Osteoblast (primary cell): ENCODE measurements at regions not wholly inside any gene's neighbourhood (a gene's known extent, or its start where the extent isn't known, plus 50 kb on each side); places are given as distances from the start of the nearest gene placed in this dataset.

Source experiments
- DNase-seq: peaks from one replicate; pipeline ENCODE4 v3.0.0; 2011; ENCODE audit warnings: low spot score, mixed read lengths; ENCODE audit not compliant: insufficient read length; ENCODE audit errors: missing footprints
- H2AFZ ChIP-seq: 2 replicates; pipeline ENCODE4 v1.6.0; 2011; ENCODE audit warnings: mild to moderate bottlenecking, low read length
- H3K27ac ChIP-seq: 2 replicates; pipeline ENCODE4 v1.5.1; 2011; ENCODE audit warnings: mild to moderate bottlenecking, low read depth, low read length, moderate library complexity
- H3K27me3 ChIP-seq: 2 replicates; pipeline ENCODE4 v1.6.0; 2012; ENCODE audit warnings: mild to moderate bottlenecking, control low read depth, inconsistent platforms, low read length, moderate library complexity; ENCODE audit not compliant: insufficient read depth
- H3K36me3 ChIP-seq: 2 replicates; pipeline ENCODE4 v1.5.1; 2011; ENCODE audit warnings: mild to moderate bottlenecking, low read length, control low read depth, moderate library complexity; ENCODE audit not compliant: insufficient read depth
- H3K4me1 ChIP-seq: 2 replicates; pipeline ENCODE4 v1.5.1; 2011; ENCODE audit warnings: mild to moderate bottlenecking, low read length, control low read depth, moderate library complexity; ENCODE audit not compliant: insufficient read depth
- H3K4me2 ChIP-seq: 2 replicates; pipeline ENCODE4 v1.6.0; 2011; ENCODE audit warnings: mild to moderate bottlenecking, low read length; ENCODE audit not compliant: insufficient read depth
- H3K4me3 ChIP-seq: fragments of 200-600 bp; sonication (generic); 3 replicates; pipeline ENCODE4 v1.5.1; 2012; ENCODE audit warnings: mild to moderate bottlenecking, low read length, inconsistent platforms; ENCODE audit not compliant: insufficient read depth
- H3K79me2 ChIP-seq: 2 replicates; pipeline ENCODE4 v1.6.0; 2012; ENCODE audit warnings: mild to moderate bottlenecking, low read length, control low read depth, inconsistent platforms; ENCODE audit not compliant: insufficient read depth
- H3K9me3 ChIP-seq: 2 replicates; pipeline ENCODE4 v1.5.1; 2011; ENCODE audit warnings: low read depth, low read length, control low read depth
- H4K20me1 ChIP-seq: 2 replicates; pipeline ENCODE4 v1.6.0; 2012; ENCODE audit warnings: mild to moderate bottlenecking, low read length, control low read depth; ENCODE audit not compliant: insufficient read depth
- CTCF ChIP-seq: IDR thresholded peaks from 2 replicates; pipeline ENCODE4 v1.5.1; 2011; ENCODE audit warnings: mild to moderate bottlenecking, low read depth, low read length, moderate library complexity; ENCODE audit errors: extremely low read depth

- DNase-seq, result no peak
- Histone ChIP-seq H3K4me1 (no peaks in the 10 kb centered on the region), H2AFZ (no peak overlapping the region), H3K4me2 (no peak overlapping the region), H3K4me3 (no peak overlapping the region), H3K27ac (no peak overlapping the region), H3K79me2 (no peaks in the 10 kb centered on the region), H3K9me3 (no peaks in the 10 kb centered on the region), H3K27me3 (peaks cover 4% of the 10 kb centered on the region), H3K36me3 (no peaks in the 10 kb centered on the region), H4K20me1 (no peaks in the 10 kb centered on the region)
- TF ChIP-seq CTCF, result no peak
These were observed 88.8 kb upstream of the GALNT18 start for GRCh38 chr11:11710556-11710955.

GRCh38 chr11:11709447-11710239 lies 87.8 kb upstream of the GALNT18 start:
- peaks cover 4% of the 10 kb centered on the region for H3K27me3 ChIP-seq
- no peak overlapping the region for H3K4me3 ChIP-seq
- H4K20me1 ChIP-seq, result no peaks in the 10 kb centered on the region
- no peak overlapping the region for H3K27ac ChIP-seq
- no peak for DNase-seq
- no peaks in the 10 kb centered on the region for H3K9me3 ChIP-seq
- no peak overlapping the region for H3K4me2 ChIP-seq
- TF ChIP-seq CTCF, result no peak
- no peaks in the 10 kb centered on the region for H3K36me3 ChIP-seq
- no peaks in the 10 kb centered on the region for H3K4me1 ChIP-seq
- H3K79me2 ChIP-seq, result no peaks in the 10 kb centered on the region
- no peak overlapping the region for H2AFZ ChIP-seq

- H3K79me2 ChIP-seq, result no peaks in the 10 kb centered on the region
- no peaks in the 10 kb centered on the region for H3K4me1 ChIP-seq
- H3K27me3 ChIP-seq, result peaks cover 4% of the 10 kb centered on the region
- DNase-seq, result peak; percentile 1
- no peaks in the 10 kb centered on the region for H3K36me3 ChIP-seq
- no peak overlapping the region for H3K4me2 ChIP-seq
- H3K4me3 ChIP-seq, result no peak overlapping the region
- H4K20me1 ChIP-seq, result no peaks in the 10 kb centered on the region
- H2AFZ ChIP-seq, result no peak overlapping the region
- no peak for TF ChIP-seq CTCF
- no peak overlapping the region for H3K27ac ChIP-seq
- no peaks in the 10 kb centered on the region for H3K9me3 ChIP-seq
These were observed 86.5 kb upstream of the GALNT18 start for GRCh38 chr11:11708256-11708655.

- H3K27me3 ChIP-seq, result peaks cover 4% of the 10 kb centered on the region
- no peaks in the 10 kb centered on the region for H3K9me3 ChIP-seq
- peak overlapping the region; percentile 74 for H2AFZ ChIP-seq
- DNase-seq, result peak; percentile 5
- no peak overlapping the region for H3K27ac ChIP-seq
- no peaks in the 10 kb centered on the region for H4K20me1 ChIP-seq
- peak overlapping the region; percentile 34 for H3K4me3 ChIP-seq
- H3K36me3 ChIP-seq, result no peaks in the 10 kb centered on the region
- peaks cover 4% of the 10 kb centered on the region for H3K4me1 ChIP-seq
- TF ChIP-seq CTCF, result no peak
- peak overlapping the region; percentile 65 for H3K4me2 ChIP-seq
- H3K79me2 ChIP-seq, result no peaks in the 10 kb centered on the region
These were observed 84.2 kb upstream of the GALNT18 start for GRCh38 chr11:11706028-11706427.
